ENCODE measurements at regions not wholly inside any gene's neighbourhood (a gene's known extent, or its start where the extent isn't known, plus 50 kb on each side); places are given as distances from the start of the nearest gene placed in this dataset.

- no peak for TF ChIP-seq CTCF (IDR thresholded peaks at IDR 0.05)
- Histone ChIP-seq H3K4me1 (no peaks in the 10 kb centered on the region), H3K4me3 (no peak overlapping the region), H3K27me3 (no peaks in the 10 kb centered on the region), H3K9me3 (no peaks in the 10 kb centered on the region), H3K36me3 (no peaks in the 10 kb centered on the region), H3K27ac (no peak overlapping the region), H3K9ac (ENCODE audit: low read depth in 2 of 2, low read length in 2 of 2) (no peak overlapping the region)
- no peak for DNase-seq
- intact Hi-C loops (cut with DNase I): no loop called here
These were observed 167.7 kb upstream of the NMUR2 start for GRCh38 chr5:152572812-152573211.

- Histone ChIP-seq H3K27me3 (no peaks in the 10 kb centered on the region), H3K27ac (no peak overlapping the region), H3K4me1 (no peaks in the 10 kb centered on the region), H3K36me3 (no peaks in the 10 kb centered on the region), H3K4me3 (no peak overlapping the region), H3K9ac (ENCODE audit: low read depth in 2 of 2, low read length in 2 of 2) (no peak overlapping the region), H3K9me3 (no peaks in the 10 kb centered on the region)
- no peak for TF ChIP-seq CTCF (IDR thresholded peaks at IDR 0.05)
- intact Hi-C loops (cut with DNase I): no loop called here
- DNase-seq: no peak
These were observed 179.0 kb upstream of the NMUR2 start for GRCh38 chr5:152584103-152584502.

GRCh38 chr5:152592416-152592815 is 187.3 kb upstream of the NMUR2 start:
- DNase-seq: no peak

GRCh38 chr5:152593388-152593787 is 188.3 kb upstream of the NMUR2 start:
- TF ChIP-seq CTCF (IDR thresholded peaks at IDR 0.05): no peak
- intact Hi-C loops (cut with DNase I): no loop called here

More at GRCh38 chr5:152592416-152592815, 187.3 kb upstream of the NMUR2 start:
- Histone ChIP-seq H3K9me3 (no peaks in the 10 kb centered on the region), H3K27ac (no peak overlapping the region), H3K9ac (ENCODE audit: low read depth in 2 of 2, low read length in 2 of 2) (no peak overlapping the region), H3K4me1 (no peaks in the 10 kb centered on the region), H3K27me3 (no peaks in the 10 kb centered on the region), H3K4me3 (no peak overlapping the region), H3K36me3 (no peaks in the 10 kb centered on the region)
- no peak for TF ChIP-seq CTCF (IDR thresholded peaks at IDR 0.05)
- intact Hi-C loops (cut with DNase I): no loop called here

GRCh38 chr5:152595405-152595804 is 190.3 kb upstream of the NMUR2 start:
- Histone ChIP-seq H3K9me3 (no peaks in the 10 kb centered on the region), H3K27me3 (no peaks in the 10 kb centered on the region), H3K9ac (ENCODE audit: low read depth in 2 of 2, low read length in 2 of 2) (no peak overlapping the region), H3K27ac (no peak overlapping the region), H3K4me1 (no peaks in the 10 kb centered on the region), H3K36me3 (no peaks in the 10 kb centered on the region), H3K4me3 (no peak overlapping the region)
- DNase-seq: no peak
- no peak for TF ChIP-seq CTCF (IDR thresholded peaks at IDR 0.05)
- intact Hi-C loops (cut with DNase I): no loop called here

More at GRCh38 chr5:152593388-152593787, 188.3 kb upstream of the NMUR2 start:
- no peaks in the 10 kb centered on the region for H3K27me3 ChIP-seq
- no peak overlapping the region for H3K9ac ChIP-seq (ENCODE audit: low read depth in 2 of 2, low read length in 2 of 2)
- no peak overlapping the region for H3K4me3 ChIP-seq
- H3K9me3 ChIP-seq: no peaks in the 10 kb centered on the region
- no peak for DNase-seq
- no peak overlapping the region for H3K27ac ChIP-seq
- H3K36me3 ChIP-seq: no peaks in the 10 kb centered on the region
- no peaks in the 10 kb centered on the region for H3K4me1 ChIP-seq

- H3K27me3 ChIP-seq: no peaks in the 10 kb centered on the region
- H3K9ac ChIP-seq (ENCODE audit: low read depth in 2 of 2, low read length in 2 of 2): no peak overlapping the region
- no peak for DNase-seq
- intact Hi-C loops (cut with DNase I): no loop called here
- H3K27ac ChIP-seq: no peak overlapping the region
- no peaks in the 10 kb centered on the region for H3K36me3 ChIP-seq
- H3K4me1 ChIP-seq: no peaks in the 10 kb centered on the region
- H3K9me3 ChIP-seq: no peaks in the 10 kb centered on the region
- no peak for TF ChIP-seq CTCF (IDR thresholded peaks at IDR 0.05)
- no peak overlapping the region for H3K4me3 ChIP-seq
These were observed 194.0 kb upstream of the NMUR2 start for GRCh38 chr5:152599096-152599495.

All from colonic mucosa (tissue), 4 donors.